Activated CD8-positive, alpha-beta T cell treated with anti-CD3 and anti-CD28 coated beads for 36 hours (primary cell): ENCODE measurements at regions not wholly inside any gene's neighbourhood (a gene's known extent, or its start where the extent isn't known, plus 50 kb on each side); places are given as distances from the start of the nearest gene placed in this dataset.
A peak's percentile ranks its signal among the peaks of the same experiment; 100 is the strongest.
"Not testable (repeated sequence)": the region's sequence is repeated elsewhere in the genome, so short reads cannot be mapped to it uniquely, and the experiment has no call there.

ENCODE experiments used
- ATAC-seq: fragments of 200-7000 bp; cut with Tn5 transposase; one replicate; pipeline ENCODE4 v1.10.0; 2021; ENCODE audit warnings: mild to moderate bottlenecking, moderate library complexity
- CTCF ChIA-PET: fragments of 350-600 bp; sonication (Branson Sonifier 250); formaldehyde crosslinking; loops from one replicate; lab custom pipeline; 2021; ENCODE audit warnings: antibody characterized with exemption; lab: Charles Lee
- POLR2A ChIA-PET: fragments of 350-600 bp; sonication (Branson Sonifier 250); formaldehyde crosslinking; loops from one replicate; lab custom pipeline; 2021; ENCODE audit warnings: antibody characterized with exemption; lab: Charles Lee
- DNase-seq: peaks from one replicate; pipeline ENCODE4 v3.0.0-alpha.2; 2020
- H3K27ac Mint-ChIP-seq: one replicate; pipeline ENCODE4 v1.8.0; 2021; ENCODE audit warnings: mild to moderate bottlenecking, mixed read lengths
- H3K27me3 Mint-ChIP-seq: one replicate; pipeline ENCODE4 v1.8.0; 2021; ENCODE audit warnings: mixed read lengths
- H3K36me3 Mint-ChIP-seq: one replicate; pipeline ENCODE4 v1.8.0; 2021; ENCODE audit warnings: low read depth, mixed read lengths
- H3K4me1 Mint-ChIP-seq: one replicate; pipeline ENCODE4 v1.8.0; 2021; ENCODE audit warnings: low read depth, mixed read lengths
- H3K4me3 Mint-ChIP-seq: one replicate; pipeline ENCODE4 v1.8.0; 2021; ENCODE audit warnings: mild to moderate bottlenecking, moderate library complexity, mixed read lengths
- H3K9me3 Mint-ChIP-seq: one replicate; pipeline ENCODE4 v1.8.0; 2021; ENCODE audit warnings: mixed read lengths
- CTCF ChIP-seq: fragments of 200-600 bp; IDR thresholded peaks from one replicate; pipeline ENCODE4 v1.8.0; 2022; ENCODE audit warnings: antibody characterized with exemption, mild to moderate bottlenecking
- intact Hi-C: fragments of 100-400 bp; cut with micrococcal nuclease; formaldehyde crosslinking; loops from one replicate; pipeline ENCODE4 v1.10.0; 2022

GRCh38 chr3:193964517-193964880, 171.4 kb upstream of the HES1 start:
- Mint-ChIP-seq H3K9me3 (no peaks in the 10 kb centered on the region), H3K4me3 (no peak overlapping the region), H3K36me3 (no peaks in the 10 kb centered on the region), H3K27me3 (peaks cover 48% of the 10 kb centered on the region), H3K4me1 (peaks cover 4% of the 10 kb centered on the region), H3K27ac (no peak overlapping the region)
- no peak for TF ChIP-seq CTCF
- intact Hi-C loops: no loop called here
- DNase-seq (no peak), ATAC-seq (no peak)
- ChIA-PET CTCF (no interaction called here), POLR2A (no interaction called here)

DNA sequence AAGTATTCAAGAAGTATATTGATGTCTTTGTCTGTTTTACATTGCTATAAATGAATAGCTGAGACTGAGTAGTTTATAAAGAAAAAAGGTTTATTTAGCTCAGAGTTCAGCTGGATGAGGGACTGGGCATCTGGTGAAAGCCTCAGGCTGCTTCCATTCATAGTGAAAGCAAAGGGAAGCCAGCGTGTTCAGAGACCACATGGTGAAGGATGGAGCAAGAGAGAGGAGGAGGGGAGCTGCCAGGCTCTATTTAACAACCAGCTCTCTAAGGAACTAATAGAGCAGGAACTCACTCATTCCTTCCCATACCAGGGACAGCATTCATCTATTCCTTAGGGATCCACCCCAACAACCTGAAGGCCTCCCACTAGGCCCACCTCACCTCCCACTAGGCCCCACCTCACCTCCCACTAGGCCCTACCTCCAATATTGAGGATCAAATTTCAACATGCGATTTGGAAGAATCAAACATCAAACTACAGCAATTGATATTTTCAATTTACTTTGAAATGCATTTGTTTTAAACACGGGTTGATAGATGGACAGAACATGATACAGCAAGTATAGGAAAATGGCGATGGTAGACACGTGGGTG, 167.5 kb upstream of the HES1 start:
- Mint-ChIP-seq H3K27ac (no peak overlapping the region), H3K36me3 (no peaks in the 10 kb centered on the region), H3K4me1 (peaks cover 21% of the 10 kb centered on the region), H3K9me3 (no peaks in the 10 kb centered on the region), H3K4me3 (no peak overlapping the region), H3K27me3 (peaks cover 37% of the 10 kb centered on the region)
- POLR2A ChIA-PET: no interaction called here
- CTCF ChIA-PET: no interaction called here
- ATAC-seq (no peak), DNase-seq (no peak)
- intact Hi-C loops: no loop called here
- no peak for TF ChIP-seq CTCF

- ATAC-seq (peak; percentile 68), DNase-seq (peak; percentile 56)
- intact Hi-C loops, H3K4me3 Mint-ChIP-seq, H3K9me3 Mint-ChIP-seq, H3K27ac Mint-ChIP-seq, POLR2A ChIA-PET, H3K36me3 Mint-ChIP-seq: not testable (repeated sequence)
- Mint-ChIP-seq H3K4me1 (peaks cover 18% of the 10 kb centered on the region), H3K27me3 (peaks cover 42% of the 10 kb centered on the region)
- TF ChIP-seq CTCF: peak; percentile 55
- CTCF ChIA-PET: interaction anchor here (0.7 to 1.8 kb wide), 7 partner anchors 9 to 354 kb away, joined by 3 to 7 read pairs (median 4); no protein-coding TSS in a partner anchor
Observed at GRCh38 chr3:193970131-193970772, 165.7 kb upstream of the HES1 start.

DNA sequence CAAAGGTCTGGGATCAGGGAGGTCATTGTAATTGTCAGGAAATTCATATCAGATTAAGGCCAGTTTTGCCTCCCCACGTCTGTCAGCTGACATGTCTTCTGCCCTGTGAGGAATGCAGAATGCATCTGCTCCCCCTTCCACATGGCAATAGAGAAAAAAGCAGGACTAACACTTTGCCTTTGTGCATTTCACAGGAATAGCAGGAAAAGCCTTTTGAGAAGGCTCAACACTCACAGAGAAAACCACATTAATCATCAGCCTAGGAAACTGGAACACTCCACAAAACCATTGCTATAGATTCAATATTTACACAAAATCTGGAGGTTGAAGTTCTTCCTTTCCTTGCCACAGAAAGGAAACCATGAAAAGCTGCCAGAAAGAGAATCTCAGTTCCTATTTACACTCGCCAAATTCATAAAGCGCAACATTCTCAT, 165.2 kb upstream of the HES1 start:
- TF ChIP-seq CTCF: peak; percentile 2
- H3K9me3 Mint-ChIP-seq: no peaks in the 10 kb centered on the region
- H3K4me3 Mint-ChIP-seq: peak overlapping the region; percentile 19
- H3K27ac Mint-ChIP-seq: peak overlapping the region; percentile 66
- no peaks in the 10 kb centered on the region for H3K36me3 Mint-ChIP-seq
- peak; percentile 12 for ATAC-seq
- peaks cover 18% of the 10 kb centered on the region for H3K4me1 Mint-ChIP-seq
- no peak for DNase-seq
- intact Hi-C loops: no loop called here
- CTCF ChIA-PET: interaction anchor here (0.6 to 1.8 kb wide), 6 partner anchors 10 to 344 kb away, joined by 3 to 7 read pairs (median 4); no protein-coding TSS in a partner anchor
- POLR2A ChIA-PET: interaction anchor here (1.1 kb wide), 1 partner anchor 75 kb away, joined by 3 read pairs; no protein-coding TSS in a partner anchor
- peaks cover 38% of the 10 kb centered on the region for H3K27me3 Mint-ChIP-seq

DNA sequence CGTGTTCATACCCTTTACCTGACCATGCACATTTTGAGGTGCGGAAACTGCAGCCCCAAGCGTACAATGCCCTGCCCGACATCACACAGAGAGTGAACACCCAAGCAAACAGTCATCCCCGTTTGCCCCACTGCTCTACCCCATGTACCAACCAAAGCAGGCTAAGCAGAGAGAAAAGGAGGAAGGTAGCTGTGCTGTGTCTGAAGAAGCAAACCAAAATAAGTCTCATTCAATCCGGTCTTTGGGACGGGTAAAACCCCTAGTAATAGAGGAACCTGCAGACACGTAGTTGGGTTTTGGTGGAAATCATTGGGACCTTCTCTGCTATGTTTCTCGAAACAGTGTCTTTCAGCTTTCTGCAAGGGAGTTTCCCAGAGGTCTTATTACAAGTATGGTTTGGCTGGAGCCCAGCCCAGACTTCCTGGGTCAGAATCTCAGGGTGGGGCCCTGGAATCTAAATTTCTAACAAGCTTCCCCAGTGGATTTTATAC, 164.6 kb upstream of the HES1 start:
- DNase-seq (peak; percentile 36), ATAC-seq (peak; percentile 88)
- POLR2A ChIA-PET: interaction anchor here (1.1 kb wide), 1 partner anchor 75 kb away, joined by 3 read pairs; no protein-coding TSS in a partner anchor
- H3K27ac Mint-ChIP-seq: peak overlapping the region; percentile 66
- peaks cover 36% of the 10 kb centered on the region for H3K27me3 Mint-ChIP-seq
- CTCF ChIA-PET: interaction anchor here (0.6 to 1.1 kb wide), 3 partner anchors 10 to 166 kb away, joined by 3 to 4 read pairs (median 3); no protein-coding TSS in a partner anchor
- H3K4me1 Mint-ChIP-seq: peaks cover 18% of the 10 kb centered on the region
- intact Hi-C loops: no loop called here
- H3K9me3 Mint-ChIP-seq: no peaks in the 10 kb centered on the region
- H3K36me3 Mint-ChIP-seq: no peaks in the 10 kb centered on the region
- no peak for TF ChIP-seq CTCF
- peak overlapping the region; percentile 19 for H3K4me3 Mint-ChIP-seq
